HEK293 (cell line): ENCODE measurements at regions not wholly inside any gene's neighbourhood (a gene's known extent, or its start where the extent isn't known, plus 50 kb on each side); places are given as distances from the start of the nearest gene placed in this dataset.

Experiments
- CTCF ChIP-seq: fragments of 450-650 bp; formaldehyde crosslinking; IDR thresholded peaks from 2 replicates; pipeline ENCODE4 v1.5.1; 2016; ENCODE audit warnings: missing biosample characterization, missing genetic modification characterization
- MZF1 ChIP-seq: fragments of 450-650 bp; formaldehyde crosslinking; IDR thresholded peaks from 2 replicates; pipeline ENCODE4 v1.5.1; 2017; ENCODE audit warnings: missing biosample characterization, missing genetic modification characterization, borderline replicate concordance
- SCRT1 ChIP-seq: fragments of 450-650 bp; formaldehyde crosslinking; IDR thresholded peaks from 2 replicates; pipeline ENCODE4 v1.5.1; 2016; ENCODE audit warnings: missing biosample characterization, missing genetic modification characterization, borderline replicate concordance
- ZNF239 ChIP-seq: fragments of 450-650 bp; formaldehyde crosslinking; IDR thresholded peaks from 2 replicates; pipeline ENCODE4 v1.5.1; 2016; ENCODE audit warnings: missing biosample characterization, missing genetic modification characterization
- ZNF350 ChIP-seq: fragments of 450-650 bp; formaldehyde crosslinking; IDR thresholded peaks from 2 replicates; pipeline ENCODE4 v1.5.0; 2017; ENCODE audit warnings: missing biosample characterization, mild to moderate bottlenecking, missing genetic modification characterization
- ZNF488 ChIP-seq: fragments of 450-650 bp; formaldehyde crosslinking; IDR thresholded peaks from 2 replicates; pipeline ENCODE4 v1.5.1; 2016; ENCODE audit warnings: missing biosample characterization, missing genetic modification characterization
- ZNF558 ChIP-seq: fragments of 450-650 bp; formaldehyde crosslinking; IDR thresholded peaks from 2 replicates; pipeline ENCODE4 v1.5.1; 2016; ENCODE audit warnings: missing biosample characterization, missing genetic modification characterization
- ZNF707 ChIP-seq: fragments of 450-650 bp; formaldehyde crosslinking; IDR thresholded peaks from 2 replicates; pipeline ENCODE4 v1.5.1; 2016; ENCODE audit warnings: missing biosample characterization, missing genetic modification characterization
- ZNF747 ChIP-seq: fragments of 450-650 bp; formaldehyde crosslinking; IDR thresholded peaks from 2 replicates; pipeline ENCODE4 v1.5.1; 2016; ENCODE audit warnings: missing biosample characterization, missing genetic modification characterization
- ZNF843 ChIP-seq: fragments of 450-650 bp; formaldehyde crosslinking; IDR thresholded peaks from 2 replicates; pipeline ENCODE4 v1.5.1; 2016; ENCODE audit warnings: missing biosample characterization, missing genetic modification characterization

- no peak for TF ChIP-seq CTCF (tag by site-specific recombination)
- TF ChIP-seq ZNF747: no peak
- no peak for TF ChIP-seq ZNF843 (tag by site-specific recombination)
- no peak for TF ChIP-seq ZNF239
- no peak for TF ChIP-seq ZNF707 (tag by site-specific recombination)
- no peak for TF ChIP-seq ZNF350
- TF ChIP-seq MZF1 (tag by site-specific recombination): no peak
- TF ChIP-seq ZNF488 (tag by site-specific recombination): no peak
- no peak for TF ChIP-seq ZNF558
- no peak for TF ChIP-seq SCRT1 (tag by site-specific recombination)
These were observed 195.8 kb upstream of the NPVF start for GRCh38 chr7:25424113-25424512.
